Erythroblast (primary cell): ENCODE measurements at regions not wholly inside any gene's neighbourhood (a gene's known extent, or its start where the extent isn't known, plus 50 kb on each side); places are given as distances from the start of the nearest gene placed in this dataset.

ENCODE experiments used
- GATA1 ChIP-seq: IDR thresholded peaks from 2 replicates; pipeline ENCODE4 v1.6.1; 2011; ENCODE audit warnings: low read depth, mild to moderate bottlenecking, control low read depth, low read length, moderate library complexity
- POLR2A ChIP-seq: IDR thresholded peaks from 2 replicates; pipeline ENCODE4 v1.6.1; 2011; ENCODE audit warnings: mild to moderate bottlenecking, low read length

- TF ChIP-seq POLR2A (no peak), GATA1 (no peak)
Measured at GRCh38 chr2:51624995-51625394, 593.1 kb upstream of the NRXN1 start.
